ENCODE measurements at regions not wholly inside any gene's neighbourhood (a gene's known extent, or its start where the extent isn't known, plus 50 kb on each side); places are given as distances from the start of the nearest gene placed in this dataset.

DNA sequence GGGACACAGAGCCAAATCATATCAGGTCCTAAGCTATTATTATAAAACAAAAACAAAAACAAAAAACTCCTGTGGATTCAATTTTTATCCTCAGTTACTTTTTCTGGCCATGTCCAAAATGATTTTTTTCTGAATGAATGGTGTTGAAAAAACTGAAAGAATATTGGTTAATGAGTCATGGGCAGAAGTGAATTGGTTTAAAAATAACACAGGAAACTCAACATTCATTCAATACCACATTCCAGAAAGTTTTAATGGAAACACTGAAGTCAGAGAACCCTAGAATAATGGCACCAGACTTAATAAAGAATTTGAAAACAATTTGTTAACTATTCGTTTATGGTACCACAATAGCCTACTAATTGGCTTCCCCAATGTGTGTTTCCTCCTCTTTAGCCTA lies 102.4 kb upstream of the CDH9 start:
- H3K27ac ChIP-seq (ENCODE audit: low read depth): no peak overlapping the region
- no peaks in the 10 kb centered on the region for H3K79me2 ChIP-seq (replicated peaks; ENCODE audit: insufficient read depth)
- H3K27me3 ChIP-seq (ENCODE audit: insufficient read depth): no peaks in the 10 kb centered on the region
- H4K20me1 ChIP-seq (replicated peaks; ENCODE audit: insufficient read depth): no peaks in the 10 kb centered on the region
- Mint-ChIP-seq H3K4me1 (no peaks in the 10 kb centered on the region; the same call in 2 of the 3 replicates), H3K27me3 (ENCODE audit: insufficient read depth, low read depth, poor library complexity) (no peaks in the 10 kb centered on the region), H3K27ac (no peak overlapping the region), H3K9me3 (no peaks in the 10 kb centered on the region; the same call in 1 of the 3 replicates), H3K4me3 (no peak overlapping the region), H3K36me3 (ENCODE audit: low read depth) (no peaks in the 10 kb centered on the region)
- no peak overlapping the region for H2AFZ ChIP-seq
- H3K9me2 ChIP-seq (ENCODE audit: insufficient read depth): no peaks in the 10 kb centered on the region
- no peaks in the 10 kb centered on the region for H3K4me1 ChIP-seq (ENCODE audit: insufficient read depth)
- DNase-seq (ENCODE audit: low spot score): no peak
- TF ChIP-seq, protein P1, sequence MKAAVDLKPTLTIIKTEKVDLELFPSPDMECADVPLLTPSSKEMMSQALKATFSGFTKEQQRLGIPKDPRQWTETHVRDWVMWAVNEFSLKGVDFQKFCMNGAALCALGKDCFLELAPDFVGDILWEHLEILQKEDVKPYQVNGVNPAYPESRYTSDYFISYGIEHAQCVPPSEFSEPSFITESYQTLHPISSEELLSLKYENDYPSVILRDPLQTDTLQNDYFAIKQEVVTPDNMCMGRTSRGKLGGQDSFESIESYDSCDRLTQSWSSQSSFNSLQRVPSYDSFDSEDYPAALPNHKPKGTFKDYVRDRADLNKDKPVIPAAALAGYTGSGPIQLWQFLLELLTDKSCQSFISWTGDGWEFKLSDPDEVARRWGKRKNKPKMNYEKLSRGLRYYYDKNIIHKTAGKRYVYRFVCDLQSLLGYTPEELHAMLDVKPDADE (IDR thresholded peaks at IDR 0.05): no peak
- TF ChIP-seq, protein P2, sequence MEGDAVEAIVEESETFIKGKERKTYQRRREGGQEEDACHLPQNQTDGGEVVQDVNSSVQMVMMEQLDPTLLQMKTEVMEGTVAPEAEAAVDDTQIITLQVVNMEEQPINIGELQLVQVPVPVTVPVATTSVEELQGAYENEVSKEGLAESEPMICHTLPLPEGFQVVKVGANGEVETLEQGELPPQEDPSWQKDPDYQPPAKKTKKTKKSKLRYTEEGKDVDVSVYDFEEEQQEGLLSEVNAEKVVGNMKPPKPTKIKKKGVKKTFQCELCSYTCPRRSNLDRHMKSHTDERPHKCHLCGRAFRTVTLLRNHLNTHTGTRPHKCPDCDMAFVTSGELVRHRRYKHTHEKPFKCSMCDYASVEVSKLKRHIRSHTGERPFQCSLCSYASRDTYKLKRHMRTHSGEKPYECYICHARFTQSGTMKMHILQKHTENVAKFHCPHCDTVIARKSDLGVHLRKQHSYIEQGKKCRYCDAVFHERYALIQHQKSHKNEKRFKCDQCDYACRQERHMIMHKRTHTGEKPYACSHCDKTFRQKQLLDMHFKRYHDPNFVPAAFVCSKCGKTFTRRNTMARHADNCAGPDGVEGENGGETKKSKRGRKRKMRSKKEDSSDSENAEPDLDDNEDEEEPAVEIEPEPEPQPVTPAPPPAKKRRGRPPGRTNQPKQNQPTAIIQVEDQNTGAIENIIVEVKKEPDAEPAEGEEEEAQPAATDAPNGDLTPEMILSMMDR (conservative IDR thresholded peaks at IDR 0.05; ENCODE audit: low read depth in 2 of 2): no peak
- TF ChIP-seq EZH2 (IDR thresholded peaks at IDR 0.05; ENCODE audit: low read depth, unreplicated experiment): no peak
- TF ChIP-seq, protein P3, sequence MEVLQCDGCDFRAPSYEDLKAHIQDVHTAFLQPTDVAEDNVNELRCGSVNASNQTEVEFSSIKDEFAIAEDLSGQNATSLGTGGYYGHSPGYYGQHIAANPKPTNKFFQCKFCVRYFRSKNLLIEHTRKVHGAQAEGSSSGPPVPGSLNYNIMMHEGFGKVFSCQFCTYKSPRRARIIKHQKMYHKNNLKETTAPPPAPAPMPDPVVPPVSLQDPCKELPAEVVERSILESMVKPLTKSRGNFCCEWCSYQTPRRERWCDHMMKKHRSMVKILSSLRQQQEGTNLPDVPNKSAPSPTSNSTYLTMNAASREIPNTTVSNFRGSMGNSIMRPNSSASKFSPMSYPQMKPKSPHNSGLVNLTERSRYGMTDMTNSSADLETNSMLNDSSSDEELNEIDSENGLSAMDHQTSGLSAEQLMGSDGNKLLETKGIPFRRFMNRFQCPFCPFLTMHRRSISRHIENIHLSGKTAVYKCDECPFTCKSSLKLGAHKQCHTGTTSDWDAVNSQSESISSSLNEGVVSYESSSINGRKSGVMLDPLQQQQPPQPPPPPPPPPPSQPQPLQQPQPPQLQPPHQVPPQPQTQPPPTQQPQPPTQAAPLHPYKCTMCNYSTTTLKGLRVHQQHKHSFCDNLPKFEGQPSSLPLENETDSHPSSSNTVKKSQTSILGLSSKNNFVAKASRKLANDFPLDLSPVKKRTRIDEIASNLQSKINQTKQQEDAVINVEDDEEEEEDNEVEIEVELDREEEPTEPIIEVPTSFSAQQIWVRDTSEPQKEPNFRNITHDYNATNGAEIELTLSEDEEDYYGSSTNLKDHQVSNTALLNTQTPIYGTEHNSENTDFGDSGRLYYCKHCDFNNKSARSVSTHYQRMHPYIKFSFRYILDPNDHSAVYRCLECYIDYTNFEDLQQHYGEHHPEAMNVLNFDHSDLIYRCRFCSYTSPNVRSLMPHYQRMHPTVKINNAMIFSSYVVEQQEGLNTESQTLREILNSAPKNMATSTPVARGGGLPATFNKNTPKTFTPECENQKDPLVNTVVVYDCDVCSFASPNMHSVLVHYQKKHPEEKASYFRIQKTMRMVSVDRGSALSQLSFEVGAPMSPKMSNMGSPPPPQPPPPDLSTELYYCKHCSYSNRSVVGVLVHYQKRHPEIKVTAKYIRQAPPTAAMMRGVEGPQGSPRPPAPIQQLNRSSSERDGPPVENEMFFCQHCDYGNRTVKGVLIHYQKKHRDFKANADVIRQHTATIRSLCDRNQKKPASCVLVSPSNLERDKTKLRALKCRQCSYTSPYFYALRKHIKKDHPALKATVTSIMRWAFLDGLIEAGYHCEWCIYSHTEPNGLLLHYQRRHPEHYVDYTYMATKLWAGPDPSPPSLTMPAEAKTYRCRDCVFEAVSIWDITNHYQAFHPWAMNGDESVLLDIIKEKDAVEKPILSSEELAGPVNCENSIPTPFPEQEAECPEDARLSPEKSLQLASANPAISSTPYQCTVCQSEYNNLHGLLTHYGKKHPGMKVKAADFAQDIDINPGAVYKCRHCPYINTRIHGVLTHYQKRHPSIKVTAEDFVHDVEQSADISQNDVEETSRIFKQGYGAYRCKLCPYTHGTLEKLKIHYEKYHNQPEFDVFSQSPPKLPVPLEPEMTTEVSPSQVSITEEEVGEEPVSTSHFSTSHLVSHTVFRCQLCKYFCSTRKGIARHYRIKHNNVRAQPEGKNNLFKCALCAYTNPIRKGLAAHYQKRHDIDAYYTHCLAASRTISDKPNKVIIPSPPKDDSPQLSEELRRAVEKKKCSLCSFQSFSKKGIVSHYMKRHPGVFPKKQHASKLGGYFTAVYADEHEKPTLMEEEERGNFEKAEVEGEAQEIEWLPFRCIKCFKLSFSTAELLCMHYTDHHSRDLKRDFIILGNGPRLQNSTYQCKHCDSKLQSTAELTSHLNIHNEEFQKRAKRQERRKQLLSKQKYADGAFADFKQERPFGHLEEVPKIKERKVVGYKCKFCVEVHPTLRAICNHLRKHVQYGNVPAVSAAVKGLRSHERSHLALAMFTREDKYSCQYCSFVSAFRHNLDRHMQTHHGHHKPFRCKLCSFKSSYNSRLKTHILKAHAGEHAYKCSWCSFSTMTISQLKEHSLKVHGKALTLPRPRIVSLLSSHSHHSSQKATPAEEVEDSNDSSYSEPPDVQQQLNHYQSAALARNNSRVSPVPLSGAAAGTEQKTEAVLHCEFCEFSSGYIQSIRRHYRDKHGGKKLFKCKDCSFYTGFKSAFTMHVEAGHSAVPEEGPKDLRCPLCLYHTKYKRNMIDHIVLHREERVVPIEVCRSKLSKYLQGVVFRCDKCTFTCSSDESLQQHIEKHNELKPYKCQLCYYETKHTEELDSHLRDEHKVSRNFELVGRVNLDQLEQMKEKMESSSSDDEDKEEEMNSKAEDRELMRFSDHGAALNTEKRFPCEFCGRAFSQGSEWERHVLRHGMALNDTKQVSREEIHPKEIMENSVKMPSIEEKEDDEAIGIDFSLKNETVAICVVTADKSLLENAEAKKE (CRISPR knock-in tag; IDR thresholded peaks at IDR 0.05): no peak
- TF ChIP-seq, protein P4, sequence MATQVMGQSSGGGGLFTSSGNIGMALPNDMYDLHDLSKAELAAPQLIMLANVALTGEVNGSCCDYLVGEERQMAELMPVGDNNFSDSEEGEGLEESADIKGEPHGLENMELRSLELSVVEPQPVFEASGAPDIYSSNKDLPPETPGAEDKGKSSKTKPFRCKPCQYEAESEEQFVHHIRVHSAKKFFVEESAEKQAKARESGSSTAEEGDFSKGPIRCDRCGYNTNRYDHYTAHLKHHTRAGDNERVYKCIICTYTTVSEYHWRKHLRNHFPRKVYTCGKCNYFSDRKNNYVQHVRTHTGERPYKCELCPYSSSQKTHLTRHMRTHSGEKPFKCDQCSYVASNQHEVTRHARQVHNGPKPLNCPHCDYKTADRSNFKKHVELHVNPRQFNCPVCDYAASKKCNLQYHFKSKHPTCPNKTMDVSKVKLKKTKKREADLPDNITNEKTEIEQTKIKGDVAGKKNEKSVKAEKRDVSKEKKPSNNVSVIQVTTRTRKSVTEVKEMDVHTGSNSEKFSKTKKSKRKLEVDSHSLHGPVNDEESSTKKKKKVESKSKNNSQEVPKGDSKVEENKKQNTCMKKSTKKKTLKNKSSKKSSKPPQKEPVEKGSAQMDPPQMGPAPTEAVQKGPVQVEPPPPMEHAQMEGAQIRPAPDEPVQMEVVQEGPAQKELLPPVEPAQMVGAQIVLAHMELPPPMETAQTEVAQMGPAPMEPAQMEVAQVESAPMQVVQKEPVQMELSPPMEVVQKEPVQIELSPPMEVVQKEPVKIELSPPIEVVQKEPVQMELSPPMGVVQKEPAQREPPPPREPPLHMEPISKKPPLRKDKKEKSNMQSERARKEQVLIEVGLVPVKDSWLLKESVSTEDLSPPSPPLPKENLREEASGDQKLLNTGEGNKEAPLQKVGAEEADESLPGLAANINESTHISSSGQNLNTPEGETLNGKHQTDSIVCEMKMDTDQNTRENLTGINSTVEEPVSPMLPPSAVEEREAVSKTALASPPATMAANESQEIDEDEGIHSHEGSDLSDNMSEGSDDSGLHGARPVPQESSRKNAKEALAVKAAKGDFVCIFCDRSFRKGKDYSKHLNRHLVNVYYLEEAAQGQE (IDR thresholded peaks at IDR 0.05; ENCODE audit: unreplicated experiment): no peak
- no peak for TF ChIP-seq STAT1 (IDR thresholded peaks at IDR 0.05; ENCODE audit: unreplicated experiment)
- TF ChIP-seq NANOG (IDR thresholded peaks at IDR 0.05; ENCODE audit: borderline replicate concordance): no peak
- no peak for TF ChIP-seq EZH2phosphoT487 (IDR thresholded peaks at IDR 0.05; ENCODE audit: unreplicated experiment)
- no peak for TF ChIP-seq JUNB (IDR thresholded peaks at IDR 0.05; ENCODE audit: unreplicated experiment)
- TF ChIP-seq CREB1 (CRISPR knock-in tag; IDR thresholded peaks at IDR 0.05; ENCODE audit: low read depth): no peak
- TF ChIP-seq ZNF114 (CRISPR knock-in tag; IDR thresholded peaks at IDR 0.05): no peak
- no peak for ATAC-seq
- H3K4me2 ChIP-seq: no peak overlapping the region
- no peaks in the 10 kb centered on the region for H3K36me3 ChIP-seq (ENCODE audit: insufficient read depth)
- H3K4me3 ChIP-seq: no peak overlapping the region
- H3F3A ChIP-seq (replicated peaks; ENCODE audit: low read depth): no peaks in the 10 kb centered on the region

Data from GM23338 (cell line).